ENCODE measurements at regions not wholly inside any gene's neighbourhood (a gene's known extent, or its start where the extent isn't known, plus 50 kb on each side); places are given as distances from the start of the nearest gene placed in this dataset.

DNA sequence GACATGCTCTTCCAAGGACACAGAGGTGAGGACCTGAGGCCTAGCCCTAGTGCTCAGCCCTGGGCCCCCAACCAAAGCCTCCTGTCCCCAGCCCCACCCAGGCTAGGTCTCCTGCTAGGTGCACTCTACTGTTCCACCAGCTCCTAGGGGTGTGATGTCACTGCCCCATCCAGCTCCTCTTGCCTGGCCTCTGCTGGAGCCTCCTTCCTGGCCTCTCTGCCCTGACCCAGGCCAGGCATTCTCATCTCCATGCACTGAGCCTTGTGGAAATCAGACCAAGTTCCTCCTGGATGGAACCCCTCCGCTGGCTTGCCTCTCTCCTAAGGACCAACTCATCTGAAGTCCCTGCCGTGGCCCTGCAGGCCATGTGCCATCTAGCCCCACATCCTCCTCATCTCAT lies 156.8 kb downstream of the INHBB start:
- peaks cover 0 to 4% (median 0%) of the 10 kb centered on the region in 5 donors for H3K27me3 ChIP-seq (ENCODE audit: control insufficient read depth in 5 of 5, insufficient read depth in 4 of 5, low read length in 5 of 5)
- no peaks in the 10 kb centered on the region for H3K9me3 ChIP-seq (ENCODE audit: control insufficient read depth in 5 of 5, low read length in 5 of 5)
- H3K27ac ChIP-seq (ENCODE audit: low read depth, low read length) = no peak overlapping the region
- H3K4me3 ChIP-seq (ENCODE audit: low read depth in 1 of 5, low read length in 5 of 5) = no peak overlapping the region
- no peak overlapping the region for H3K9ac ChIP-seq (ENCODE audit: low read length in 5 of 5)
- H3K36me3 ChIP-seq (ENCODE audit: control insufficient read depth in 5 of 5, insufficient read depth in 5 of 5, low read length in 5 of 5) = no peaks in the 10 kb centered on the region
- no peaks in the 10 kb centered on the region for H3K4me1 ChIP-seq (ENCODE audit: control insufficient read depth in 5 of 5, insufficient read depth in 5 of 5, low read length in 5 of 5)

DNA sequence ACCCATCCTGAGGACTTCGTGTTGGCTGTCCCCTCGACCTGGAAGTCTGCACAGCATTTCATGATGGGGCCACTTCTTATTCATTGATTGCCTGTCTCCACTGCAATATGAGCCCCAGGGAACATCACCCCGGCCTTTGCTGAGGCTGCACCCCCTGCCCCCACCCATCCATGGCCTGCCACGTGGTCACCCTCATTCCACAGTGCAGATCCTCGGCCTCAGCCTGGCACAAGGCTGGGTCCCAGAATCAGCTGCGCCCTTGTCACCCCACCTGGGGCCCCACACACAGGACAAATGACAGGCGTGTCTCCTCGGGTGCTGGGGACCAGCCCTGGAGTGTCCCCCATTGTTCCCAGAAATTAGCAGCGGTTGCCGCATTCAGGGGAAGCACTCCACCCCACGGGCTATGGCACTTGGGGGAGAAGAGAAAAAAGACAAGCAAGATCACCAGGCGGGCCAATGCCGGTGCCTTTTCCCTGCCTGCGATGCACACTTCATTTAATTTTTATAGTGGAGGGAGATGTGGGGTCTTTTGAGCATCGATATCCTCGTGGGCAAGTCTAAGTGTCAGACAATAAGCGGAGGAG lies 157.4 kb downstream of the INHBB start:
- H3K9ac ChIP-seq (ENCODE audit: low read length in 5 of 5) = no peak overlapping the region
- H3K27ac ChIP-seq (ENCODE audit: low read depth, low read length) = no peak overlapping the region
- H3K4me3 ChIP-seq (ENCODE audit: low read depth in 1 of 5, low read length in 5 of 5) = no peak overlapping the region

DNA sequence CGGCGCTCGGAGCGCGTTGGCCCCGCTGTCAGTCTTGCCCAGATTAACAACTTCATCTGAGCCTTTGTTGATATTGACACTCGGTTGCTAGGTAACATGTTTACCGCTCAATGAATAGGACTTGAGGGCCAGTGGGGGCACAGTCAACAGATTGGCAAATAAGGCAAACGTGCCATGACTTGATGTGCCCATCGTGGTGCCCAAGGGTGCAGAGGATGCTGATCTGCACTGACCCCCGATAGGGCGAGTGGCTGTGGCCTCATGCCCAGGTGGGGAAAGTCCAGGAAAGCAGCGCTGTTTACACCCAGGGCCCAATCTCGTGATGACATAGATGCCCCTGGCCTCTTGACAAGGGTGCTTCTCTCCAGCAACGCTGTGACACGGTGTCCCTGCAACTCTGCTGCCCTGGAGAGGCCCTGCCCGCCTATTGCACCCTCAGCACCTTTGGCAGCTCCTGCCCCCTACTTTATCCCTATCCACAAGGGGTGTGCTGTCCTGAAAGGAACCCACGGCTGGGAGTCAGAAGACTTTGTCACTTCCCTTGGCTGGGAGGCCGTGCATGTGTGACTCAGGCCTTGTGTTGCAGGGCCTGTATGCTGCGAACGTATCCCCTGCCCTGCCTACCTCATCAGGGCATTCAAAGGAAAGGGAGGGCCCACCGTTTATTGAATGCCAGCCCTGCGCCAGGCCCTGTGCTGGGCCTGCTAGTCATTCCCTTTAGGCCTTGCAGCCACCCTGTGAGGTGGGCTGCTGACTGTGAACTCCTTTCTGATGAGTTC lies 158.0 kb downstream of the INHBB start:
- no peak overlapping the region for H3K4me3 ChIP-seq (ENCODE audit: low read depth in 1 of 5, low read length in 5 of 5)
- H3K36me3 ChIP-seq (ENCODE audit: control insufficient read depth in 5 of 5, insufficient read depth in 5 of 5, low read length in 5 of 5) = no peaks in the 10 kb centered on the region
- H3K27me3 ChIP-seq (ENCODE audit: control insufficient read depth in 5 of 5, insufficient read depth in 4 of 5, low read length in 5 of 5) = peaks cover 0 to 4% (median 0%) of the 10 kb centered on the region in 5 donors
- H3K9ac ChIP-seq (ENCODE audit: low read length in 5 of 5) = no peak overlapping the region
- peaks cover 0 to 9% (median 7%) of the 10 kb centered on the region in 5 donors for H3K4me1 ChIP-seq (ENCODE audit: control insufficient read depth in 5 of 5, insufficient read depth in 5 of 5, low read length in 5 of 5)
- no peak overlapping the region for H3K27ac ChIP-seq (ENCODE audit: low read depth, low read length)
- H3K9me3 ChIP-seq (ENCODE audit: control insufficient read depth in 5 of 5, low read length in 5 of 5) = no peaks in the 10 kb centered on the region

More for the DNA sequence above, 157.4 kb downstream of the INHBB start:
- peaks cover 0 to 3% (median under 1%) of the 10 kb centered on the region in 5 donors for H3K4me1 ChIP-seq (ENCODE audit: control insufficient read depth in 5 of 5, insufficient read depth in 5 of 5, low read length in 5 of 5)
- no peaks in the 10 kb centered on the region for H3K36me3 ChIP-seq (ENCODE audit: control insufficient read depth in 5 of 5, insufficient read depth in 5 of 5, low read length in 5 of 5)
- no peaks in the 10 kb centered on the region for H3K9me3 ChIP-seq (ENCODE audit: control insufficient read depth in 5 of 5, low read length in 5 of 5)
- H3K27me3 ChIP-seq (ENCODE audit: control insufficient read depth in 5 of 5, insufficient read depth in 4 of 5, low read length in 5 of 5) = peaks cover 0 to 4% (median 0%) of the 10 kb centered on the region in 5 donors

DNA sequence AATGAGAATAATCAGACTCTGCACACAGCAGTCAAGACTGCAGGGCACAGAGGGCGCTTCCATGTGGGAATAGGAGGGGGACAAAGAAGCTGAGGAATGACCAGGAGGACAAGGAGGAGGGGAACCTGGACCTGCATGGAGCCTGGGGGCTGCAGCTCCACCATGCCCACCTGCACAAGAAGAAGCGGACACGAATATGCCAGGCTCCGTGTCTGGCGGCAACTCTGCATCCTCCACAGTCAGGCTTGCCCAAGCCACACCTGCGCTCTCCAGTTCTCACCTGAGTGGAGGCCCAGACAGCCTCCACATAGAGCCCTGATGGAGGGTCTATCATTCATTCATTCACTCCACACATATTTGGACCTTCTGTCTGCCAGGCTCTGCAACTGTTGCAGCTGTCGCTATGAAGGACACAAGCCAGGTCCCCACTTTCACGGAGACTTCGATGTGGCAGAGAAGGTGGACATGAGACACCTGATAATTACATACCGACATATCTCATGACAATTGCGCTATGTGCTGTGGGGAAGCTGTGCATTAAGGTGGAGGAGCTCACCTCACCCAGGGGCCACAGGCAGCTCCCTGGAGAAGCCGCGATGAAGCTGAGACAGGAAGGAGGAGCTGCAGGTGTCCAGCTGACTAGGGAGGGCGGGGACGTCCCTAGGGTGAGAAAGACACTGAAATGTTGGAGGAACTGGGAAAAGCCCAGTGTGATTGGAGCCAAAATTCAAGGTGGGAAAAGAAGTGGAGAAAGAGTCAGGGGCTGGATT lies 159.2 kb downstream of the INHBB start:
- Histone ChIP-seq H3K36me3 (ENCODE audit: control insufficient read depth in 5 of 5, insufficient read depth in 5 of 5, low read length in 5 of 5) (no peaks in the 10 kb centered on the region), H3K9ac (ENCODE audit: low read length in 5 of 5) (no peak overlapping the region), H3K27ac (ENCODE audit: low read depth, low read length) (no peak overlapping the region), H3K4me1 (ENCODE audit: control insufficient read depth in 5 of 5, insufficient read depth in 5 of 5, low read length in 5 of 5) (peaks cover 0 to 13% (median 11%) of the 10 kb centered on the region in 5 donors), H3K9me3 (ENCODE audit: control insufficient read depth in 5 of 5, low read length in 5 of 5) (no peaks in the 10 kb centered on the region), H3K4me3 (ENCODE audit: low read depth in 1 of 5, low read length in 5 of 5) (no peak overlapping the region), H3K27me3 (ENCODE audit: control insufficient read depth in 5 of 5, insufficient read depth in 4 of 5, low read length in 5 of 5) (peaks cover 0 to 4% (median 0%) of the 10 kb centered on the region in 5 donors)

DNA sequence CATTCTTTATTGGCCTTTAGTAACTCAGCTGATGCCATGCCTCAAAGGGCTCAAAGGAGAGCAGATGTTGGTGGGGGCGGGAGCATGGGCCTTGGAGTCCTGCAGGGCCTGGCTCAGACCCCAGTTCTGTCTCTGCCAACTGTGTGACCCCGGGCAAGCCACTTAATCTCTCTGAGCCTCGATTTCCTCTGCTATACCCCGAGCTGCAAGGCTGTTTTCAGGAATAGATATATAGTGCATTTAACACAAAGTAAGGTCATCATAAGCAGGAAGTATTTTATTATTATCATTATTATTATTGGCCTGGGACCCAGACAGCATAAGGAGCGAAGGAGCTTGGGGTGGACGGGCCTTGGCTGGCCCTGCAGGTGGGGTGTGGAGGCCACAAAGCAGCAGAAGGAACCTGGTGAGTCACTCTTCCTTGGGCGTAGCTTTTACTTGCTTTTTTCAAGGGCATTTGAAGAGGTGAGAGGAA lies 162.7 kb downstream of the INHBB start:
- H3K27ac ChIP-seq (ENCODE audit: low read depth, low read length) = no peak overlapping the region
- no peaks in the 10 kb centered on the region for H3K9me3 ChIP-seq (ENCODE audit: control insufficient read depth in 5 of 5, low read length in 5 of 5)
- no peak overlapping the region for H3K4me3 ChIP-seq (ENCODE audit: low read depth in 1 of 5, low read length in 5 of 5)
- H3K4me1 ChIP-seq (ENCODE audit: control insufficient read depth in 5 of 5, insufficient read depth in 5 of 5, low read length in 5 of 5) = peaks cover 0 to 36% (median 22%) of the 10 kb centered on the region in 5 donors
- H3K36me3 ChIP-seq (ENCODE audit: control insufficient read depth in 5 of 5, insufficient read depth in 5 of 5, low read length in 5 of 5) = no peaks in the 10 kb centered on the region
- peak overlapping the region in 1 of 5 donors; percentile 23 for H3K9ac ChIP-seq (ENCODE audit: low read length in 5 of 5)
- peaks cover 0 to 4% (median 0%) of the 10 kb centered on the region in 5 donors for H3K27me3 ChIP-seq (ENCODE audit: control insufficient read depth in 5 of 5, insufficient read depth in 4 of 5, low read length in 5 of 5)

DNA sequence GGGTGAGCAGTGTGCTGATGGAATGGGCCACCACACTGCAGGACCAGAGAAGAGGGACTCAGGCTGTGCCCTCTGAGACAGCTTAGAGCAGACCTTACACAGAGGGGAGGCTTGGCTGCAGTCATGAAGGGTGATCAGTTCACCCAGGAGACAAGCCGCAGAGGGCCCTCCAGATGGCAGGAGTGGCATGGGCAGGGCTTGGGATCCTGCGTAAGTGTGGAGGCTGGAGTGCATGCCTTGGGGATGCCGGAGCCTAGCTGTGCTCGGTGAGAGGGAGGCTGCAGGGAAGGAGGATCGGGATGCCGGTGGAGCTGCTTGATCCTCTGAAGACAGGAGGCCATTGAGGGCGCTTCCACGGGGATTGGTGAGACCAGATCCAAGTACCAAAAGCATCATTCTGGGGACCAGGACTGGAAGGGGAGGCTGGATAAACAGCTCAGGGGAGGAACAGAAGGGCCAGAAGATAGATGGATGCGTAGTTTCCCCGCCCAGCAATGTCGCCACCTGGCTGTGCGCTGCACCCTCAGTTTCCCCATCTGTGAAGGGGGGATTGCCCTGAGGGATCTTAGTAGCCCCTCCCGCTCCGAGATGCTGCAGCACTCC lies 163.4 kb downstream of the INHBB start:
- H3K36me3 ChIP-seq (ENCODE audit: control insufficient read depth in 5 of 5, insufficient read depth in 5 of 5, low read length in 5 of 5) = no peaks in the 10 kb centered on the region
- no peak overlapping the region for H3K27ac ChIP-seq (ENCODE audit: low read depth, low read length)
- peaks cover 0 to 4% (median 0%) of the 10 kb centered on the region in 5 donors for H3K27me3 ChIP-seq (ENCODE audit: control insufficient read depth in 5 of 5, insufficient read depth in 4 of 5, low read length in 5 of 5)
- H3K9ac ChIP-seq (ENCODE audit: low read length in 5 of 5) = no peak overlapping the region
- H3K4me3 ChIP-seq (ENCODE audit: low read depth in 1 of 5, low read length in 5 of 5) = no peak overlapping the region
- H3K4me1 ChIP-seq (ENCODE audit: control insufficient read depth in 5 of 5, insufficient read depth in 5 of 5, low read length in 5 of 5) = peaks cover 0 to 36% (median 22%) of the 10 kb centered on the region in 5 donors
- H3K9me3 ChIP-seq (ENCODE audit: control insufficient read depth in 5 of 5, low read length in 5 of 5) = no peaks in the 10 kb centered on the region

DNA sequence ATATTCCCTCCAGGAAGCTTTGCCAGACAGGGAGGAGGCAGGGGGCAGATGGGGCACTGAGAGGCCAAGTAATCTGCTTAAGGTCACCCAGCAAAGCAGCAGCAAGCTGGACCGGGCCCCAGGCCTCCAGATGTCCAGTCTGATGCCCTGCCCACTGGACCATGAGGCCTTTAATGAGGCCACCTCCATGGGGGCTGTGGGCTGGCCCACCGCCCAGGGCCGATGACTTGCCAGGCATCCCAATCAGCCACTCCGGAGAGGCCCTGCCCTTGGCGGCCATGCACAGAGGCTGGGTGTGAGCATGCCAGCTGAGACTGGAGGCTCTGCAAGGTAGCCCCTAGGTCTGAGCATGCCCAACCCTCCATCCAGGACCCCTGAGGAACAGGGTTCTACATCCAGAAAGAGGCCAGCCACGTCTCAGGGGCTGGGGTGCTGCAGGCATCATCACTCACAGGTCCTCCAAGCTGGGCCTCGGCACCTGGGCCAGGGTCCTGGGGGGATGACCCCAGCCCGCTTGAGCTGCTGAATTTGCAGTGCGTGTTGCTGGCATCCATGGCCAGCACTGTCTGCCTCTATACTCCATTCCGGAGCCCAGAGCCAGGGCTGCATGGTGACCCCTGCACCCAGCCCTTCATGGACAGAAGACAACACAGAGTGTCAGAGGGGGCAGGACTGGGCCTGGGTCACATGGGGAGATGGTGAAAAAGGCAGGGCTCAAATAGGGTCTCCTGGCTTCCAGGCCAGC lies 164.2 kb downstream of the INHBB start:
- no peak overlapping the region for H3K4me3 ChIP-seq (ENCODE audit: low read depth in 1 of 5, low read length in 5 of 5)
- no peak overlapping the region for H3K9ac ChIP-seq (ENCODE audit: low read length in 5 of 5)
- no peaks in the 10 kb centered on the region for H3K36me3 ChIP-seq (ENCODE audit: control insufficient read depth in 5 of 5, insufficient read depth in 5 of 5, low read length in 5 of 5)
- peaks cover 0 to 4% (median 0%) of the 10 kb centered on the region in 5 donors for H3K27me3 ChIP-seq (ENCODE audit: control insufficient read depth in 5 of 5, insufficient read depth in 4 of 5, low read length in 5 of 5)
- no peaks in the 10 kb centered on the region for H3K9me3 ChIP-seq (ENCODE audit: control insufficient read depth in 5 of 5, low read length in 5 of 5)
- H3K4me1 ChIP-seq (ENCODE audit: control insufficient read depth in 5 of 5, insufficient read depth in 5 of 5, low read length in 5 of 5) = peaks cover 0 to 36% (median 22%) of the 10 kb centered on the region in 5 donors
- no peak overlapping the region for H3K27ac ChIP-seq (ENCODE audit: low read depth, low read length)

DNA sequence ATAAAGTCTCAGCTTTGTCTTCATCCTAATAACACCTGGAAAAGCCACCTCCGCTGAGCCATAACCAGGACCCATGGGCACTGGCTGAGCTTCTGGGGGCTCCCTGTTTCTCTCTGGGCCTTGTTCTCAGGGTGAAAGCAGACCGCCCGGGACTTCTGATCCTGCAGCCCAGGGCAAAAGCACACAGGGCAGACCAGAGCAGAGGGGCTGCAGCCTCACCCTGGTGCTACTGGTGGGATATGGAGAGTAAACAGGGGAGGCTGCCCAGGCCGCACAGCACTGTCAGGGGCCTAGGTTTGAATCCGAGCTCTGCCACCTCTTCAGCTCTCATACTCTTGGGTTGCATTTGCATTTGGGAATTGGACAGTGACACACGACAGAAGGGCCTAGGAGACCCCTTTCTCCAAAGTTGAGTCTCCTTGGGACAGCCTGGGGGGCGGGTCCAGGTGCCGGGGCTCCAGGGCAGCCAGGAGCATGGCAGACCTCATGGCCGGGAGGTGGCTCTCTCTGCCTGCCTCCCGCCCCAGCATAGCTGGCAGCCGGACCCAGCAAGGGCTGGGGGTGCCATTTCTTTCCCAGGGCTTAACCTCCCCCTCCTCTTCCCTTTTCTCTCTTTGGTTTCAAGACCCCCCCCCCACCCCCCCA lies 164.9 kb downstream of the INHBB start:
- H3K4me3 ChIP-seq (ENCODE audit: low read depth in 1 of 5, low read length in 5 of 5) = no peak overlapping the region
- peaks cover 0 to 36% (median 22%) of the 10 kb centered on the region in 5 donors for H3K4me1 ChIP-seq (ENCODE audit: control insufficient read depth in 5 of 5, insufficient read depth in 5 of 5, low read length in 5 of 5)
- H3K27ac ChIP-seq (ENCODE audit: low read depth, low read length) = no peak overlapping the region
- H3K9me3 ChIP-seq (ENCODE audit: control insufficient read depth in 5 of 5, low read length in 5 of 5) = no peaks in the 10 kb centered on the region
- H3K27me3 ChIP-seq (ENCODE audit: control insufficient read depth in 5 of 5, insufficient read depth in 4 of 5, low read length in 5 of 5) = peaks cover 0 to 4% (median 0%) of the 10 kb centered on the region in 5 donors
- H3K36me3 ChIP-seq (ENCODE audit: control insufficient read depth in 5 of 5, insufficient read depth in 5 of 5, low read length in 5 of 5) = no peaks in the 10 kb centered on the region
- no peak overlapping the region for H3K9ac ChIP-seq (ENCODE audit: low read length in 5 of 5)

DNA sequence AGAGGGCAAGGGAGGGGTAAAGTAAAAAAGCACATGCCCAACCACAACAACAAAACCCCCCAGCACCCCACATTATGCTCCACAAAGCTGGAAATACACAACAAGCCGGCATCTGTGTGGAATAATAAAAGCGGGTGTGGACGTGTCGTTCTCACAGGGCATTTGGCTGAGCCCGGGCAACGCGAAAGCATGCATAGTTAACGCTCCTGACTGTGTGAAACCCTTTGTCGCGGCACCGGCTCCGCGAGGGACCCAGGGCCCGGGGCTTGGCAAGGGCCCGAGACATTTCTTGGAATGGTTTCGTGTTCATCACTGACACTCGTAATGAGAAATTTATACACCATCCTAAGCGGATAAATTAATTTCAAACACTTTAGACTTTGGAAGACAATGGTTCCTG lies 165.6 kb downstream of the INHBB start:
- no peaks in the 10 kb centered on the region for H3K9me3 ChIP-seq (ENCODE audit: control insufficient read depth in 5 of 5, low read length in 5 of 5)
- no peak overlapping the region for H3K9ac ChIP-seq (ENCODE audit: low read length in 5 of 5)
- peaks cover 0 to 36% (median 22%) of the 10 kb centered on the region in 5 donors for H3K4me1 ChIP-seq (ENCODE audit: control insufficient read depth in 5 of 5, insufficient read depth in 5 of 5, low read length in 5 of 5)
- H3K27me3 ChIP-seq (ENCODE audit: control insufficient read depth in 5 of 5, insufficient read depth in 4 of 5, low read length in 5 of 5) = peaks cover 0 to 3% (median 0%) of the 10 kb centered on the region in 5 donors
- no peaks in the 10 kb centered on the region for H3K36me3 ChIP-seq (ENCODE audit: control insufficient read depth in 5 of 5, insufficient read depth in 5 of 5, low read length in 5 of 5)
- H3K27ac ChIP-seq (ENCODE audit: low read depth, low read length) = no peak overlapping the region
- no peak overlapping the region for H3K4me3 ChIP-seq (ENCODE audit: low read depth in 1 of 5, low read length in 5 of 5)

Data from subcutaneous abdominal adipose tissue (tissue), 5 donors.